H1 (cell line): ENCODE measurements at regions not wholly inside any gene's neighbourhood (a gene's known extent, or its start where the extent isn't known, plus 50 kb on each side); places are given as distances from the start of the nearest gene placed in this dataset.

Source experiments
- CTCF ChIA-PET: fragments of 300-600 bp; sonication (Branson Sonifier 250); formaldehyde crosslinking; loops from one replicate; lab custom pipeline; 2021; ENCODE audit not compliant: partially characterized antibody; lab: Charles Lee
- POLR2A ChIA-PET: fragments of 300-600 bp; sonication (Branson Sonifier 250); formaldehyde crosslinking; loops from one replicate; lab custom pipeline; 2021; ENCODE audit warnings: inconsistent platforms; ENCODE audit not compliant: partially characterized antibody; lab: Charles Lee
- DNase-seq, 2 experiments: peaks; one replicate each; pipeline versions ENCODE4 v3.0.0 to v3.0.0-alpha.2; 2010 to 2022; ENCODE audit warnings: low spot score in 2 of 2, low read depth in 1 of 2, mixed read lengths in 1 of 2
- FAIRE-seq: peaks from 2 replicates; lab custom pipeline; 2011; peaks lifted over from hg19 to GRCh38; lab: Jason Lieb, UNC
- H2AFZ ChIP-seq: 2 replicates; pipeline ENCODE4 v1.8.1; 2012; ENCODE audit warnings: low read length, inconsistent platforms
- H2AK5ac ChIP-seq: 2 replicates; pipeline ENCODE4 v1.6.1; 2013; ENCODE audit warnings: low read depth, low read length
- H2BK120ac ChIP-seq: replicated peaks from 2 replicates; pipeline ENCODE3; 2013; ENCODE audit warnings: low read depth, low read length, inconsistent platforms
- H2BK12ac ChIP-seq: 2 replicates; pipeline ENCODE4 v1.6.1; 2013; ENCODE audit warnings: low read depth, low read length
- H2BK15ac ChIP-seq: 2 replicates; pipeline ENCODE4 v1.6.1; 2013; ENCODE audit warnings: low read length
- H2BK20ac ChIP-seq: 2 replicates; pipeline ENCODE4 v1.6.1; 2013; ENCODE audit warnings: low read length
- H2BK5ac ChIP-seq: 2 replicates; pipeline ENCODE4 v1.6.1; 2013; ENCODE audit warnings: low read depth, low read length
- H3K14ac ChIP-seq: 2 replicates; pipeline ENCODE4 v1.6.1; 2013; ENCODE audit warnings: inconsistent platforms; ENCODE audit not compliant: insufficient read length
- H3K18ac ChIP-seq: 2 replicates; pipeline ENCODE4 v1.6.1; 2013; ENCODE audit warnings: low read length; ENCODE audit errors: extremely low read depth
- H3K23ac ChIP-seq: 2 replicates; pipeline ENCODE4 v1.6.1; 2013; ENCODE audit warnings: inconsistent platforms; ENCODE audit not compliant: insufficient read length
- H3K23me2 ChIP-seq: 2 replicates; pipeline ENCODE4 v1.6.1; 2013; ENCODE audit warnings: low read depth, low read length
- H3K27ac ChIP-seq: 2 replicates; pipeline ENCODE4 v1.6.1; 2011; ENCODE audit warnings: low read depth, low read length, inconsistent platforms
- H3K27me3 ChIP-seq, 4 experiments: replicated peaks in 1 of 4; 1 replicate in 1 of 4; 2 replicates in 3 of 4; pipeline versions ENCODE4 v1.6.1 to v1.8.1; 2011 to 2013; ENCODE audit warnings: low read length in 3 of 4, mild to moderate bottlenecking in 3 of 4, inconsistent platforms in 2 of 4, mixed read lengths in 2 of 4, moderate library complexity in 1 of 4; ENCODE audit not compliant: control insufficient read depth in 3 of 4, insufficient read depth in 3 of 4; ENCODE audit errors: extremely low read depth in 1 of 4
- H3K36me3 ChIP-seq, 4 experiments: 2 replicates each; pipeline versions ENCODE4 v1.6.1 to v1.8.1; 2011 to 2013; ENCODE audit warnings: mild to moderate bottlenecking in 4 of 4, low read length in 3 of 4, moderate library complexity in 2 of 4, control low read depth in 1 of 4, inconsistent platforms in 1 of 4; ENCODE audit not compliant: insufficient read depth in 4 of 4, control insufficient read depth in 2 of 4
- H3K4ac ChIP-seq: replicated peaks from 2 replicates; pipeline ENCODE3; 2013; ENCODE audit warnings: low read length, low read depth, mixed read lengths, inconsistent platforms; ENCODE audit not compliant: insufficient read length
- H3K4me1 ChIP-seq, 4 experiments: replicated peaks in 1 of 4; 1 replicate in 1 of 4; 2 replicates in 3 of 4; pipeline versions ENCODE4 v1.6.1 to v1.8.1; 2011 to 2013; ENCODE audit warnings: low read length in 3 of 4, inconsistent platforms in 2 of 4, mixed read lengths in 1 of 4; ENCODE audit not compliant: insufficient read depth in 4 of 4, control insufficient read depth in 3 of 4
- H3K4me2 ChIP-seq, 2 experiments: 2 replicates each; pipeline versions ENCODE4 v1.6.1 to v1.8.1; 2011 to 2013; ENCODE audit warnings: low read depth in 2 of 2, low read length in 2 of 2, control low read depth in 1 of 2, inconsistent platforms in 1 of 2, mild to moderate bottlenecking in 1 of 2; ENCODE audit not compliant: insufficient read depth in 1 of 2
- H3K4me3 ChIP-seq, 4 experiments: fragments of 200-600, 300-600 bp in 1 of 4; sonication (generic), shearing (Covaris generic), sonication (Bioruptor Twin) in 1 of 4; 2 replicates each; pipeline versions ENCODE4 v1.5.1 to v1.8.1; 2011 to 2016; ENCODE audit warnings: low read length in 4 of 4, low read depth in 3 of 4, control low read depth in 2 of 4, inconsistent platforms in 2 of 4, mild to moderate bottlenecking in 2 of 4, mixed read lengths in 1 of 4, moderate library complexity in 1 of 4; ENCODE audit not compliant: insufficient read depth in 2 of 4; ENCODE audit errors: extremely low read depth in 1 of 4
- H3K56ac ChIP-seq: replicated peaks from 2 replicates; pipeline ENCODE3; 2013; ENCODE audit warnings: low read depth, mild to moderate bottlenecking, mixed read lengths, low read length, inconsistent platforms; ENCODE audit not compliant: insufficient read length
- H3K79me1 ChIP-seq: 2 replicates; pipeline ENCODE4 v1.6.1; 2013; ENCODE audit warnings: low read depth, low read length, control low read depth
- H3K79me2 ChIP-seq, 2 experiments: 2 replicates each; pipeline versions ENCODE4 v1.6.1 to v1.8.1; 2012 to 2013; ENCODE audit warnings: low read length in 2 of 2, mild to moderate bottlenecking in 2 of 2, inconsistent platforms in 1 of 2; ENCODE audit not compliant: insufficient read depth in 2 of 2, control insufficient read depth in 1 of 2
- H3K9ac ChIP-seq, 4 experiments: replicated peaks in 1 of 4; 1 replicate in 1 of 4; 2 replicates in 3 of 4; pipeline versions ENCODE4 v1.6.1 to v1.8.1; 2011 to 2013; ENCODE audit warnings: low read depth in 3 of 4, low read length in 3 of 4, control low read depth in 2 of 4, mild to moderate bottlenecking in 2 of 4, moderate library complexity in 2 of 4, inconsistent platforms in 1 of 4; ENCODE audit errors: extremely low read depth in 1 of 4
- H3K9me3 ChIP-seq, 2 experiments: 2 replicates each; pipeline versions ENCODE4 v1.6.1 to v1.8.1; 2012 to 2013; ENCODE audit warnings: mild to moderate bottlenecking in 2 of 2, moderate library complexity in 2 of 2, control low read depth in 1 of 2, inconsistent platforms in 1 of 2, low read depth in 1 of 2, low read length in 1 of 2, mixed read lengths in 1 of 2; ENCODE audit not compliant: insufficient read depth in 2 of 2
- H4K20me1 ChIP-seq, 2 experiments: replicated peaks in 1 of 2; 2 replicates each; pipeline versions ENCODE3 to v1.8.1; 2011 to 2013; ENCODE audit warnings: inconsistent platforms in 2 of 2, low read length in 2 of 2, mild to moderate bottlenecking in 1 of 2; ENCODE audit not compliant: insufficient read depth in 2 of 2, control insufficient read depth in 1 of 2
- H4K5ac ChIP-seq: 2 replicates; pipeline ENCODE4 v1.6.1; 2013; ENCODE audit warnings: low read length, low read depth, mixed read lengths, inconsistent platforms; ENCODE audit not compliant: insufficient read length
- H4K8ac ChIP-seq: 2 replicates; pipeline ENCODE4 v1.8.0; 2013; ENCODE audit warnings: mild to moderate bottlenecking, moderate library complexity, low read length, inconsistent platforms; ENCODE audit not compliant: insufficient read depth; ENCODE audit errors: extremely low read depth
- H4K91ac ChIP-seq: replicated peaks from 2 replicates; pipeline ENCODE3; 2013; ENCODE audit warnings: low read length, mixed read lengths, inconsistent platforms; ENCODE audit not compliant: insufficient read length
- BACH1 ChIP-seq: IDR thresholded peaks from 2 replicates; pipeline ENCODE4 v1.6.1; 2012; ENCODE audit warnings: low read length, improper control_type of control experiment
- CEBPB ChIP-seq: IDR thresholded peaks from 2 replicates; pipeline ENCODE4 v1.6.1; 2012; ENCODE audit warnings: low read depth, low read length
- CHD2 ChIP-seq: IDR thresholded peaks from 2 replicates; pipeline ENCODE4 v1.6.1; 2012; ENCODE audit warnings: low read length, improper control_type of control experiment
- EP300 ChIP-seq, 2 experiments: IDR thresholded peaks; 1 replicate in 1 of 2; 2 replicates in 1 of 2; pipeline ENCODE4 v1.6.1; 2011 to 2012; ENCODE audit warnings: low read depth in 2 of 2, low read length in 2 of 2, mild to moderate bottlenecking in 2 of 2, borderline replicate concordance in 1 of 2, inconsistent platforms in 1 of 2, moderate library complexity in 1 of 2
- SRF ChIP-seq: IDR thresholded peaks from 2 replicates; pipeline ENCODE4 v1.6.1; 2011; ENCODE audit warnings: mild to moderate bottlenecking, low read depth, low read length, moderate library complexity
- WGBS, 2 experiments: shearing (Covaris generic) in 1 of 2; methylation state at CpG; one replicate each; pipeline versions ENCODE4 v1.1.6 to v1.1.7; 2013 to 2015; ENCODE audit warnings: low lambda C conversion rate in 2 of 2, mixed read lengths in 2 of 2, inconsistent platforms in 1 of 2, low coverage in 1 of 2, missing lambda C conversion rate in 1 of 2; ENCODE audit not compliant: insufficient replicate concordance in 2 of 2, insufficient coverage in 1 of 2, insufficient read length in 1 of 2; ENCODE audit errors: extremely low coverage in 1 of 2, missing lambda C conversion rate in 1 of 2; 5-methylcytosine and 5-hydroxymethylcytosine counted together
- TF ChIP-seq, protein P1 (sequence below): IDR thresholded peaks from 2 replicates; pipeline ENCODE4 v1.6.1; 2011; ENCODE audit warnings: low read depth, mild to moderate bottlenecking, low read length; ENCODE audit not compliant: insufficient read depth
- TF ChIP-seq, protein P2 (sequence below): IDR thresholded peaks from 2 replicates; pipeline ENCODE4 v1.6.1; 2012; ENCODE audit warnings: inconsistent platforms

DNA sequence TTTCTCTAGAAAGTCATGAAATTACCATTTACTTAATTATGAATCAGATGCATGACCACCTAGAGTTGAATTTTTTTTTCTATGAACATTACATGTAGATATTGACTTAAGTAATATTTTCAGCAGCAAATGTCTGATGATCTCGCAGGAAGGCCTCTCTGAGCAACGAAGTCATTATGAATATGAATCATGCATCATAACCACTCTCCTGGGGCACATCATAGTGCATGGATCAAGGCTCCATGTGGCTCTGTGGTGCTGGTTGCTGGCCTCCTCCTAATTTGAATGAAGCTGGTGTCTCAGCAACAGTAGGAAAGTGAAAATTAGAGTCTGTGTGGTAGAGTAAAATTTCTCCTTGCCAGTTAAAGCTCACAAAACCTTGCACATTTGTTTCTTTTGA lies 121.4 kb upstream of the INHBA start:
- Histone ChIP-seq H3K18ac (no peak overlapping the region), H3K36me3 (no peaks in the 10 kb centered on the region), H3K56ac (no peak overlapping the region), H3K4me2 (no peak overlapping the region), H3K23ac (no peak overlapping the region), H3K4me3 (no peak overlapping the region), H4K5ac (no peak overlapping the region), H2BK120ac (no peak overlapping the region), H2BK12ac (no peak overlapping the region), H4K91ac (no peak overlapping the region), H2BK15ac (no peak overlapping the region), H3K9ac (no peak overlapping the region), H2BK5ac (no peak overlapping the region), H3K4me1 (no peaks in the 10 kb centered on the region), H3K23me2 (no peaks in the 10 kb centered on the region), H2AFZ (no peak overlapping the region), H3K79me1 (no peaks in the 10 kb centered on the region), H3K27me3 (no peaks in the 10 kb centered on the region), H2AK5ac (no peak overlapping the region), H4K8ac (no peak overlapping the region), H3K27ac (no peak overlapping the region), H3K4ac (no peak overlapping the region), H3K9me3 (peaks cover under 1 to 4% of the 10 kb centered on the region in 2 experiments; a peak in 2 of 4 replicates), H3K14ac (no peak overlapping the region), H2BK20ac (no peak overlapping the region), H4K20me1 (no peaks in the 10 kb centered on the region), H3K79me2 (no peaks in the 10 kb centered on the region)
- POLR2A ChIA-PET = no interaction called here
- CTCF ChIA-PET = no interaction called here
- WGBS, 2 experiments = 95% methylated on average over 2 of the region's 2 CpGs; no CpG with 5 or more reads in 1 of the 2 experiments
- DNase-seq (no peak), FAIRE-seq (no peak)
- TF ChIP-seq, protein P1, sequence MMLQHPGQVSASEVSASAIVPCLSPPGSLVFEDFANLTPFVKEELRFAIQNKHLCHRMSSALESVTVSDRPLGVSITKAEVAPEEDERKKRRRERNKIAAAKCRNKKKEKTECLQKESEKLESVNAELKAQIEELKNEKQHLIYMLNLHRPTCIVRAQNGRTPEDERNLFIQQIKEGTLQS = no peak
- no peak for TF ChIP-seq EP300 (IDR thresholded peaks at IDR 0.05; ENCODE audit: borderline replicate concordance in 1 of 2, low read depth in 2 of 2, low read length in 2 of 2)
- TF ChIP-seq, protein P2, sequence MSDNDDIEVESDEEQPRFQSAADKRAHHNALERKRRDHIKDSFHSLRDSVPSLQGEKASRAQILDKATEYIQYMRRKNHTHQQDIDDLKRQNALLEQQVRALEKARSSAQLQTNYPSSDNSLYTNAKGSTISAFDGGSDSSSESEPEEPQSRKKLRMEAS = no peak
- TF ChIP-seq SRF = no peak
- TF ChIP-seq CEBPB = no peak
- TF ChIP-seq BACH1 = no peak
- TF ChIP-seq CHD2 = no peak
